ENCODE measurements at regions not wholly inside any gene's neighbourhood (a gene's known extent, or its start where the extent isn't known, plus 50 kb on each side); places are given as distances from the start of the nearest gene placed in this dataset.
A peak's percentile ranks its signal among the peaks of the same experiment; 100 is the strongest.

DNA sequence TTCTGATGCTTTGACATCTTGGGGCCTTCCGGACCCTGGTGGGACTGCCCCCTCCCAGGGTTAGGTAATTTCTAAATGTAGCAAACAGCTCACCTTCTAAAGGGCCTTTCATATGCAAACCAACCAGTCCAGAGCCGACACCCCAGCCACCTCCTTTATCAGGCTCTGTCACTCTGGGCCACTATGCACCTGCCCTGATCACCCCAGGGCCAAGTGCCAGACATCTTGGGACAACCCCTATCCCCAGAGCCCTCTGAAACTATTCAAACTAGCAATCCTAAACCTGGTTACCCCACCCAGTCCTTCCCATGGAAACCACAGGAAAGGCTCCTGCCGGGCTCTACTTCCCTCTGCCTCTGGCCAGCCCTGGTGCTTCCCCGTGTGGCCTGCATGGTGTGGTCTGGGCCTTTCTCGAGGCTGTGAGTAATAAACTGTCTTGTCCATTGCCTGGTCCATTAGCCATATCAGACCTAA is 91.2 kb upstream of the TNRC6C start:
- peaks cover 4% of the 10 kb centered on the region; the same call in 1 of the 2 replicates for H3K27me3 ChIP-seq (ENCODE audit: control insufficient read depth, low read length)
- no peaks in the 10 kb centered on the region for H3K9me2 ChIP-seq (replicated peaks; ENCODE audit: control insufficient read depth, low read length)
- H3K36me3 ChIP-seq (ENCODE audit: control insufficient read depth, low read length): no peaks in the 10 kb centered on the region
- H4K20me1 ChIP-seq (ENCODE audit: control insufficient read depth, insufficient read depth, low read depth, low read length): no peaks in the 10 kb centered on the region
- TF ChIP-seq CTCF (IDR thresholded peaks at IDR 0.05; ENCODE audit: low read depth, low read length, poor library complexity, severe bottlenecking): no peak
- no peak for TF ChIP-seq EZH2phosphoT487 (IDR thresholded peaks at IDR 0.05; ENCODE audit: borderline replicate concordance, low read length)
- no peak overlapping the region for H3K4me3 ChIP-seq (ENCODE audit: low read length)
- no peaks in the 10 kb centered on the region for H3K79me2 ChIP-seq (ENCODE audit: control insufficient read depth, low read length)
- no peak overlapping the region for H3K4me2 ChIP-seq (ENCODE audit: low read length)
- H3F3A ChIP-seq (ENCODE audit: control insufficient read depth, insufficient read depth): peaks cover 7% of the 10 kb centered on the region; the same call in 1 of the 2 replicates
- no peak overlapping the region for H3K27ac ChIP-seq (ENCODE audit: low read depth, low read length)
- peaks cover 37% of the 10 kb centered on the region for H3K4me1 ChIP-seq (ENCODE audit: control insufficient read depth, low read length)
- H3K9me3 ChIP-seq (ENCODE audit: control insufficient read depth, insufficient read depth, low read length): no peaks in the 10 kb centered on the region

DNA sequence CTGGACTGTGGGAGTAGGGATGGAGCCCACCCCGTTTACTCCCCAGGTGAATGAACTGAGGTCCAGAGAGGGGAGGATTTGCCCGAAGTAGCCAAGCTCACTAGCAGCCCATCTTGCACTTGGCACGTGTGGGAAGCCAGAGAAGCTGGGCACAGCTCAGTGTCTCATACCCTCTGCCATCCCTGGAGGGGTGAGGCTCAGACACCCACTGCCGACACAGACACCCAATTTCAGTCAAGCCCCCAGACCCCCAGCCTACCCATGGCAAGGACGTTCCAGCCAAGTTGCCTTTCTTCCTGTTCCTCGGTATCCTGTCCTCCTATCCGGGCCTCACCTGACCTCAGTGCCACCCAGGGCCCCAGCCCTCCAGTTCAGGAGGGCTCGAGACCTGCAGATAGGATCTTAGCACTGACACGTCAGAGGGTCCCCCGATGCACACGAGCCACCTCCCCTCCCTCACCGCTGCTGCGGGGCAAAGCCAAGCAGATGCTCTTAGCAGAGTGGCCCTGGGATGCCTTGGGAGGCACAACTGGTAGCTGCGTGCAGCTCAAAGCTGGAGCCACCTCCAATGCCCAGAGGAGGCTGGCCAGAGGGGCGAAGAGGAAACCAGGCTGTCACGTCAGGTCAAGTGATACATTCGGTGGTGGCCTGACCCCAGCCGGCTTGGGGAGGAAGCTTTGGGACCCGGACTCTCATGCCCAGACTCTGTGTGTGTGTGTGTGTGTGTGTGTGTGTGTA is 90.4 kb upstream of the TNRC6C start:
- Histone ChIP-seq H3K27ac (ENCODE audit: low read depth, low read length) (no peak overlapping the region), H3K4me2 (ENCODE audit: low read length) (peak overlapping the region; percentile 81; the same call in 1 of the 2 replicates), H3K4me1 (ENCODE audit: control insufficient read depth, low read length) (peaks cover 37% of the 10 kb centered on the region)

DNA sequence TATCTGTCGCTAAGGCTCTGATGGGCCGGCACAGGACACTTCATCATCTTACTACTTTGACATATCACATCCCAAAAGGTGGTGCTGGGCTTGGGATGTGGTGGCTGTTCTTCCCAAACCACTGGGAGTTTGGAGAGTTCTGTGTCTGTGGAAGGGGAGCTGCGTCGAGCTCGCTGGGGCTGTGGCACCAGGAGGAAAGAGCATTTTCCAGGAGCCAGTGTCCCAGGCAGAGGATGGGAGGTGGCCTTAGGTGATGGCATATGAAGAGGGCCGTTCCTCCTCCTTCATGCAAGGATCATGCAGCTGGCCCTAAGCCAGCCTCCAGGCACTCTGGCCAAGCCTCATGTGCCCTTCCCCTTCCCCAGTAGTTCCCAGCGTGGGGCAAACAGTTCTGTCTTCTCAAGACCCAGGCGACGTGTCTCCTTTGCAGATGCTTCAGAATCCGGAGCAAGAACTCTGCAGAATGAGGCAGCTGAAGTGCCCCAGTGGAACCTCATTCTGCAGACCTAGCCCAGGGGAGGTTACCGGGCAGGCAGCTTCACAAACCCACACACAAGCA is 89.4 kb upstream of the TNRC6C start:
- Histone ChIP-seq H3K9me2 (replicated peaks; ENCODE audit: control insufficient read depth, low read length) (no peaks in the 10 kb centered on the region), H3K4me1 (ENCODE audit: control insufficient read depth, low read length) (peaks cover 39% of the 10 kb centered on the region), H3K9me3 (ENCODE audit: control insufficient read depth, insufficient read depth, low read length) (no peaks in the 10 kb centered on the region), H3K27me3 (ENCODE audit: control insufficient read depth, low read length) (no peaks in the 10 kb centered on the region), H3K4me2 (ENCODE audit: low read length) (peak overlapping the region; percentile 81), H3K79me2 (ENCODE audit: control insufficient read depth, low read length) (no peaks in the 10 kb centered on the region), H3K27ac (ENCODE audit: low read depth, low read length) (peak overlapping the region; percentile 67), H3F3A (ENCODE audit: control insufficient read depth, insufficient read depth) (peaks cover 10% of the 10 kb centered on the region), H4K20me1 (ENCODE audit: control insufficient read depth, insufficient read depth, low read depth, low read length) (no peaks in the 10 kb centered on the region), H3K4me3 (ENCODE audit: low read length) (peak overlapping the region; percentile 57), H3K36me3 (ENCODE audit: control insufficient read depth, low read length) (no peaks in the 10 kb centered on the region)
- TF ChIP-seq EZH2phosphoT487 (IDR thresholded peaks at IDR 0.05; ENCODE audit: borderline replicate concordance, low read length) (no peak), CTCF (IDR thresholded peaks at IDR 0.05; ENCODE audit: low read depth, low read length, poor library complexity, severe bottlenecking) (no peak)

More for the DNA sequence above, 90.4 kb upstream of the TNRC6C start:
- no peaks in the 10 kb centered on the region for H3K36me3 ChIP-seq (ENCODE audit: control insufficient read depth, low read length)
- H3K9me3 ChIP-seq (ENCODE audit: control insufficient read depth, insufficient read depth, low read length): no peaks in the 10 kb centered on the region
- no peaks in the 10 kb centered on the region for H3K9me2 ChIP-seq (replicated peaks; ENCODE audit: control insufficient read depth, low read length)
- TF ChIP-seq CTCF (IDR thresholded peaks at IDR 0.05; ENCODE audit: low read depth, low read length, poor library complexity, severe bottlenecking) (no peak), EZH2phosphoT487 (IDR thresholded peaks at IDR 0.05; ENCODE audit: borderline replicate concordance, low read length) (no peak)
- peaks cover 4% of the 10 kb centered on the region; the same call in 1 of the 2 replicates for H3K27me3 ChIP-seq (ENCODE audit: control insufficient read depth, low read length)
- H4K20me1 ChIP-seq (ENCODE audit: control insufficient read depth, insufficient read depth, low read depth, low read length): no peaks in the 10 kb centered on the region
- H3K79me2 ChIP-seq (ENCODE audit: control insufficient read depth, low read length): no peaks in the 10 kb centered on the region
- no peak overlapping the region for H3K4me3 ChIP-seq (ENCODE audit: low read length)
- peaks cover 7% of the 10 kb centered on the region; the same call in 1 of the 2 replicates for H3F3A ChIP-seq (ENCODE audit: control insufficient read depth, insufficient read depth)
